Neural progenitor cell (in vitro differentiated cells): ENCODE measurements at regions not wholly inside any gene's neighbourhood (a gene's known extent, or its start where the extent isn't known, plus 50 kb on each side); places are given as distances from the start of the nearest gene placed in this dataset.

Source experiments
- CTCF ChIP-seq: fragments of 200-600 bp; sonication (generic); IDR thresholded peaks from 2 replicates; pipeline ENCODE4 v1.5.1; 2017; ENCODE audit warnings: antibody characterized with exemption, mild to moderate bottlenecking
- EZH2 ChIP-seq: fragments of 200-600 bp; sonication (generic); IDR thresholded peaks from 2 replicates; pipeline ENCODE4 v1.6.1; 2017; ENCODE audit warnings: antibody characterized with exemption, mild to moderate bottlenecking, moderate library complexity

GRCh38 chr5:7039074-7039473 is 325.8 kb downstream of the TENT4A start:
- TF ChIP-seq EZH2 (no peak), CTCF (no peak)
